ENCODE measurements at regions not wholly inside any gene's neighbourhood (a gene's known extent, or its start where the extent isn't known, plus 50 kb on each side); places are given as distances from the start of the nearest gene placed in this dataset.

DNA sequence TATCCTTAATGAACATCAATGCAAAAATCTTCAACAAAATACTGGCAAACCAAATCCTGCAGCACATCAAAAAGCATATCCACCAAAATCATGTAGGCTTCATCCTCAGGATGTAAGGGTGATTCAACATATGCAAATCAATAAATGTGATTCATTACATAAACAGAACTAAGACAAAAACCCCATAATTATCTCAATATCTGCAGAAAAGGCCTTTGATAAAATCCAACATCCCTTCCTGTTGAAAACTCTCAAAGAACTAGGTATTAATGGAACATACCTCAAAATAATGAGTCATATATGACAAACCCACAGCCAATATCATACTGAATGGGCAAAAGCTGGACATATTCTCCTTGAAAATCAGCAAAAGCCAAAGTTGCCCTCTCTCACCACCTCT, 54.6 kb upstream of the DEPDC1 start:
- H4K20me1 ChIP-seq (ENCODE audit: insufficient read depth, low read length) = no peaks in the 10 kb centered on the region

GRCh38 chr1:68558321-68559026, 61.6 kb upstream of the DEPDC1 start:
- Histone ChIP-seq H3K27me3 (ENCODE audit: insufficient read depth, low read length) (no peaks in the 10 kb centered on the region), H3K79me2 (ENCODE audit: insufficient read depth, low read length) (no peaks in the 10 kb centered on the region), H4K20me1 (ENCODE audit: insufficient read depth, low read length) (no peaks in the 10 kb centered on the region), H2AFZ (ENCODE audit: low read length) (no peak overlapping the region), H3K4me1 (ENCODE audit: insufficient read depth, low read length, severe bottlenecking) (no peaks in the 10 kb centered on the region), H3K4me3 (ENCODE audit: low read depth, low read length, poor library complexity, severe bottlenecking) (no peak overlapping the region), H3K27ac (ENCODE audit: low read depth, low read length, poor library complexity, severe bottlenecking) (no peak overlapping the region), H3K9ac (ENCODE audit: low read length) (no peak overlapping the region), H3F3A (ENCODE audit: insufficient read depth, low read length) (no peaks in the 10 kb centered on the region), H3K9me2 (ENCODE audit: low read depth, low read length) (no peaks in the 10 kb centered on the region), H3K4me2 (ENCODE audit: low read length) (no peak overlapping the region), H3K36me3 (ENCODE audit: insufficient read depth, low read length) (no peaks in the 10 kb centered on the region), H3K9me3 (ENCODE audit: low read length) (no peaks in the 10 kb centered on the region)
- TF ChIP-seq EZH2 (IDR thresholded peaks at IDR 0.05; ENCODE audit: borderline replicate concordance, low read length) = no peak
- TF ChIP-seq, protein P1, sequence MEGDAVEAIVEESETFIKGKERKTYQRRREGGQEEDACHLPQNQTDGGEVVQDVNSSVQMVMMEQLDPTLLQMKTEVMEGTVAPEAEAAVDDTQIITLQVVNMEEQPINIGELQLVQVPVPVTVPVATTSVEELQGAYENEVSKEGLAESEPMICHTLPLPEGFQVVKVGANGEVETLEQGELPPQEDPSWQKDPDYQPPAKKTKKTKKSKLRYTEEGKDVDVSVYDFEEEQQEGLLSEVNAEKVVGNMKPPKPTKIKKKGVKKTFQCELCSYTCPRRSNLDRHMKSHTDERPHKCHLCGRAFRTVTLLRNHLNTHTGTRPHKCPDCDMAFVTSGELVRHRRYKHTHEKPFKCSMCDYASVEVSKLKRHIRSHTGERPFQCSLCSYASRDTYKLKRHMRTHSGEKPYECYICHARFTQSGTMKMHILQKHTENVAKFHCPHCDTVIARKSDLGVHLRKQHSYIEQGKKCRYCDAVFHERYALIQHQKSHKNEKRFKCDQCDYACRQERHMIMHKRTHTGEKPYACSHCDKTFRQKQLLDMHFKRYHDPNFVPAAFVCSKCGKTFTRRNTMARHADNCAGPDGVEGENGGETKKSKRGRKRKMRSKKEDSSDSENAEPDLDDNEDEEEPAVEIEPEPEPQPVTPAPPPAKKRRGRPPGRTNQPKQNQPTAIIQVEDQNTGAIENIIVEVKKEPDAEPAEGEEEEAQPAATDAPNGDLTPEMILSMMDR (IDR thresholded peaks at IDR 0.05; ENCODE audit: low read length) = no peak

More for the DNA sequence above, 54.6 kb upstream of the DEPDC1 start:
- H3K27me3 ChIP-seq (ENCODE audit: insufficient read depth, low read length) = no peaks in the 10 kb centered on the region
- H3K4me1 ChIP-seq (ENCODE audit: insufficient read depth, low read length, severe bottlenecking) = no peaks in the 10 kb centered on the region
- no peak overlapping the region for H3K4me3 ChIP-seq (ENCODE audit: low read depth, low read length, poor library complexity, severe bottlenecking)
- H2AFZ ChIP-seq (ENCODE audit: low read length) = no peak overlapping the region
- no peak overlapping the region for H3K4me2 ChIP-seq (ENCODE audit: low read length)
- H3F3A ChIP-seq (ENCODE audit: insufficient read depth, low read length) = no peaks in the 10 kb centered on the region
- H3K79me2 ChIP-seq (ENCODE audit: insufficient read depth, low read length) = no peaks in the 10 kb centered on the region
- no peaks in the 10 kb centered on the region for H3K36me3 ChIP-seq (ENCODE audit: insufficient read depth, low read length)
- TF ChIP-seq EZH2 (IDR thresholded peaks at IDR 0.05; ENCODE audit: borderline replicate concordance, low read length) = no peak
- TF ChIP-seq, protein P1 (IDR thresholded peaks at IDR 0.05; ENCODE audit: low read length) = no peak
- H3K9me2 ChIP-seq (ENCODE audit: low read depth, low read length) = no peaks in the 10 kb centered on the region
- no peaks in the 10 kb centered on the region for H3K9me3 ChIP-seq (ENCODE audit: low read length)
- no peak overlapping the region for H3K9ac ChIP-seq (ENCODE audit: low read length)
- no peak overlapping the region for H3K27ac ChIP-seq (ENCODE audit: low read depth, low read length, poor library complexity, severe bottlenecking)

- TF ChIP-seq, protein P1 (IDR thresholded peaks at IDR 0.05; ENCODE audit: low read length) = no peak
- no peak for TF ChIP-seq EZH2 (IDR thresholded peaks at IDR 0.05; ENCODE audit: borderline replicate concordance, low read length)
- H3K79me2 ChIP-seq (ENCODE audit: insufficient read depth, low read length) = no peaks in the 10 kb centered on the region
- no peak overlapping the region for H2AFZ ChIP-seq (ENCODE audit: low read length)
- H3K27me3 ChIP-seq (ENCODE audit: insufficient read depth, low read length) = no peaks in the 10 kb centered on the region
- H3F3A ChIP-seq (ENCODE audit: insufficient read depth, low read length) = no peaks in the 10 kb centered on the region
- no peak overlapping the region for H3K4me2 ChIP-seq (ENCODE audit: low read length)
- no peaks in the 10 kb centered on the region for H3K9me2 ChIP-seq (ENCODE audit: low read depth, low read length)
- no peak overlapping the region for H3K9ac ChIP-seq (ENCODE audit: low read length)
- no peak overlapping the region for H3K4me3 ChIP-seq (ENCODE audit: low read depth, low read length, poor library complexity, severe bottlenecking)
- no peak overlapping the region for H3K27ac ChIP-seq (ENCODE audit: low read depth, low read length, poor library complexity, severe bottlenecking)
- no peaks in the 10 kb centered on the region for H3K9me3 ChIP-seq (ENCODE audit: low read length)
- no peaks in the 10 kb centered on the region for H3K4me1 ChIP-seq (ENCODE audit: insufficient read depth, low read length, severe bottlenecking)
- no peaks in the 10 kb centered on the region for H3K36me3 ChIP-seq (ENCODE audit: insufficient read depth, low read length)
- H4K20me1 ChIP-seq (ENCODE audit: insufficient read depth, low read length) = no peaks in the 10 kb centered on the region
These were observed 69.0 kb upstream of the DEPDC1 start for GRCh38 chr1:68565923-68566322.
